ENCODE measurements at regions not wholly inside any gene's neighbourhood (a gene's known extent, or its start where the extent isn't known, plus 50 kb on each side); places are given as distances from the start of the nearest gene placed in this dataset.
A peak's percentile ranks its signal among the peaks of the same experiment; 100 is the strongest.

DNA sequence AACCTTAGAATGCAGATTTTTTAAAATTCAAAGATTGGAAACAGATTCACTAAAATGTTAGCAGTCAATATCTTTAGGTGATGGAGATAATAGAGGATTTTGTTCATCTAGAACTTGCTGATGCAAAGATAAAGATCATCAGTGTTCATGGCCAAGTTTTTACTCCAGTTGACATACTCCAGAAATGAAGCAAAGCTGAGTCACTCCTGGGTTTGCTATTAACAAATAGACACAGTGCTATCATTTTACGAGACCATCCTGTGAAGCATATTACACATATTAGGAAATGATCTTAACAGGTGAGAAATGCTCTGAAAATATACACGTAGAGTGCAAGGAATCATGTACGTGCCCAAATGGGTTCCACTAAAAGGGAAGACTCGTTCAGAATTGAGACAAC is 170.6 kb upstream of the FAM9B start:
- Histone ChIP-seq H3K36me3 (no peaks in the 10 kb centered on the region), H3K4me1 (no peaks in the 10 kb centered on the region), H3K27me3 (no peaks in the 10 kb centered on the region), H3K4me3 (no peak overlapping the region), H3K27ac (no peak overlapping the region), H3K9me3 (no peaks in the 10 kb centered on the region)
- 20 to 65% methylated on average over 1 to 4 of the region's 4 CpGs for WGBS, 2 donors (ENCODE audit: low coverage in 1 of 2)
- no peak for TF ChIP-seq POLR2AphosphoS5 (IDR thresholded peaks at IDR 0.05)
- no peak for TF ChIP-seq POLR2A (IDR thresholded peaks at IDR 0.05)
- TF ChIP-seq, protein P1, sequence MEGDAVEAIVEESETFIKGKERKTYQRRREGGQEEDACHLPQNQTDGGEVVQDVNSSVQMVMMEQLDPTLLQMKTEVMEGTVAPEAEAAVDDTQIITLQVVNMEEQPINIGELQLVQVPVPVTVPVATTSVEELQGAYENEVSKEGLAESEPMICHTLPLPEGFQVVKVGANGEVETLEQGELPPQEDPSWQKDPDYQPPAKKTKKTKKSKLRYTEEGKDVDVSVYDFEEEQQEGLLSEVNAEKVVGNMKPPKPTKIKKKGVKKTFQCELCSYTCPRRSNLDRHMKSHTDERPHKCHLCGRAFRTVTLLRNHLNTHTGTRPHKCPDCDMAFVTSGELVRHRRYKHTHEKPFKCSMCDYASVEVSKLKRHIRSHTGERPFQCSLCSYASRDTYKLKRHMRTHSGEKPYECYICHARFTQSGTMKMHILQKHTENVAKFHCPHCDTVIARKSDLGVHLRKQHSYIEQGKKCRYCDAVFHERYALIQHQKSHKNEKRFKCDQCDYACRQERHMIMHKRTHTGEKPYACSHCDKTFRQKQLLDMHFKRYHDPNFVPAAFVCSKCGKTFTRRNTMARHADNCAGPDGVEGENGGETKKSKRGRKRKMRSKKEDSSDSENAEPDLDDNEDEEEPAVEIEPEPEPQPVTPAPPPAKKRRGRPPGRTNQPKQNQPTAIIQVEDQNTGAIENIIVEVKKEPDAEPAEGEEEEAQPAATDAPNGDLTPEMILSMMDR (IDR thresholded peaks at IDR 0.05): no peak
- TF ChIP-seq EP300 (IDR thresholded peaks at IDR 0.05; ENCODE audit: low read depth): no peak
- in situ Hi-C loops (cut with MboI; ENCODE audit: low pct_ligation_motif_present in 1 of 4, low pct_unique_long_range_greater_than_20kb in 1 of 4, low sequenced_read_pairs in 3 of 4): no loop called here
- intact Hi-C loops (cut with DNase I; ENCODE audit: low total_unique reads): no loop called here
- no peak for DNase-seq

DNA sequence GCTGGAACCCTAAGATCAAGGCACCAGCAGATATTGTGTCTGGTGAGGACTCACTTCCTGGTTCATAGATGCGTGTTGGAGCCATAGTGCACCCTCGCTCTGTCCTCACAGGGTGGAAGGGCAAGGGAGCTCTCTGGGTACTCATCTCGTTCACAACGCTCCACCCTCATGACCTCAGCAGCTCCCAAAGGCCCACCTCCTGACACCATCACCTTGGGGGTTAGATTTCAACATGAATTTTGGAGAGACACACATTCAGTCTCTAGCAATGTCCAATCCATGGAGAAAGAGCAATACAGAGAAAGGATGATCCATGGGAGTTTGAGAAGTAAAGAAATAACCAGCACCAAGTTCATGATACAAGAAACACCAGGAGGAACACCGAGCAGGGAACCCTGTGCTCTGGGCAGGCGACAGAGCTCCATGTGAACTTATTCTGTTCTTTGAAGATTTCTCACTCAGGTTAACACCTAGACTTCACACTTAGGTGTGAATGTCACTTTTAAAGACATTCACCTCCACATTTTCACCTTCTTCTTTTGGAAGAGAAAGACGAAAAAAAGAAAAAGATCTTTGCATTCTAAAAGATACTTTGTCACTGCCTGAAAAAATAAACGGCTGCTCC is 171.8 kb upstream of the FAM9B start:
- H3K4me3 ChIP-seq: no peak overlapping the region
- H3K27ac ChIP-seq: no peak overlapping the region
- H3K9me3 ChIP-seq: no peaks in the 10 kb centered on the region
- no peak for DNase-seq
- H3K36me3 ChIP-seq: no peaks in the 10 kb centered on the region
- intact Hi-C loops (cut with DNase I; ENCODE audit: low total_unique reads) (no loop called here), in situ Hi-C loops (cut with MboI; ENCODE audit: low pct_ligation_motif_present in 1 of 4, low pct_unique_long_range_greater_than_20kb in 1 of 4, low sequenced_read_pairs in 3 of 4) (no loop called here)
- H3K4me1 ChIP-seq: no peaks in the 10 kb centered on the region
- TF ChIP-seq EP300 (IDR thresholded peaks at IDR 0.05; ENCODE audit: low read depth): no peak
- no peak for TF ChIP-seq POLR2A (IDR thresholded peaks at IDR 0.05)
- H3K27me3 ChIP-seq: no peaks in the 10 kb centered on the region
- 33 to 67% methylated on average over 1 to 8 of the region's 8 CpGs for WGBS, 2 donors (ENCODE audit: low coverage in 1 of 2)

DNA sequence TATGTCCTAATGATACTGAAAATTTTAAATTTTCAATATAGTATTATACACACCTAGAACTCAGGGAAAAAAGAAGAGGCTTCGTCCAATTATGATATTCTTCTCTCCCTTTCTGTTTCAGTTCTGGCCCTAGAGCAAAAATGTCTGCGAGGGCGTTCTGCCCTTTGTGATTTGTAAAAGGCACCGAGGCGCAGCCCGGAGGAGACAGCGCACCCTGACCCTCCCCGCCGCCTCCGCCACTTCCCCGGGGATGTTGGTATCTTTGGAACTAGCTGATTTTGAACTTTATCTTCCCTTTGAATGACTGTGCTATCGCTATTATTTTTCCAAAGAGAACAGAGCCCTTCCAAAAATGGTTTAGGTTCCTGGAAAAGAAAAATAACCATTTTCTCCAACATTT is 173.2 kb upstream of the FAM9B start:
- Histone ChIP-seq H3K36me3 (no peaks in the 10 kb centered on the region), H3K27me3 (no peaks in the 10 kb centered on the region), H3K9me3 (no peaks in the 10 kb centered on the region), H3K4me3 (no peak overlapping the region), H3K4me1 (no peaks in the 10 kb centered on the region), H3K27ac (no peak overlapping the region)
- in situ Hi-C loops (cut with MboI; ENCODE audit: low pct_ligation_motif_present in 1 of 4, low pct_unique_long_range_greater_than_20kb in 1 of 4, low sequenced_read_pairs in 3 of 4) (no loop called here), intact Hi-C loops (cut with DNase I; ENCODE audit: low total_unique reads) (no loop called here)
- TF ChIP-seq EP300 (IDR thresholded peaks at IDR 0.05; ENCODE audit: low read depth) (no peak), POLR2AphosphoS5 (IDR thresholded peaks at IDR 0.05) (no peak), POLR2A (IDR thresholded peaks at IDR 0.05) (no peak)
- TF ChIP-seq, protein P1 (IDR thresholded peaks at IDR 0.05): no peak
- no peak for DNase-seq
- WGBS, 2 donors (ENCODE audit: low coverage in 1 of 2): 7 to 41% methylated on average over 3 to 12 of the region's 12 CpGs

DNA sequence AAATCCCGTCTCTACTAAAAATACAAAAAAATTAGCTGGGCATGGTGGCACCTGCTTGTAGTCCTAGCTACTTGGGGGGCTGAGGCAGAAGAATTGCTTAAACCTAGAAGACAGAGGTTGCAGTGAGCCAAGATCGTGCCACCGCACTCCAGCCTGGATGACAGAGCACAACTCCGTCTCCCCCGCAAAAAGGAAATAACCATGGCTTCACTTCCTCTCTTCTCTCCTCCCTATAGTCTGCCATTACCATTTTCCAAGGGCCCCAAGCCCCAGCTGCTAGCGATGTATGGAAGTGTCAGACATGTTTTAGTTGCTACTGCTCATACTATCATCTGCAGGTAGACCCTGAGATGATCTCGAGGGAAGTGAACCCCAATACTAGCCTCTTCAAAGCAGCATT is 177.3 kb upstream of the FAM9B start:
- whole genome bisulfite sequencing, 2 donors (ENCODE audit: low coverage in 1 of 2): 92% methylated on average over 7 of the region's 7 CpGs; no CpG with 5 or more reads in 1 of the 2 donors
- no peak for DNase-seq
- H3K9me3 ChIP-seq: no peaks in the 10 kb centered on the region
- H3K36me3 ChIP-seq: no peaks in the 10 kb centered on the region
- in situ Hi-C loops (cut with MboI; ENCODE audit: low pct_ligation_motif_present in 1 of 4, low pct_unique_long_range_greater_than_20kb in 1 of 4, low sequenced_read_pairs in 3 of 4): no loop called here
- no peaks in the 10 kb centered on the region for H3K4me1 ChIP-seq
- intact Hi-C loops (cut with DNase I; ENCODE audit: low total_unique reads): no loop called here
- no peak overlapping the region for H3K27ac ChIP-seq
- no peak overlapping the region for H3K4me3 ChIP-seq
- no peaks in the 10 kb centered on the region for H3K27me3 ChIP-seq
- TF ChIP-seq POLR2A (IDR thresholded peaks at IDR 0.05) (no peak), EP300 (IDR thresholded peaks at IDR 0.05; ENCODE audit: low read depth) (no peak), POLR2AphosphoS5 (IDR thresholded peaks at IDR 0.05) (no peak)
- TF ChIP-seq, protein P1 (IDR thresholded peaks at IDR 0.05): no peak

DNA sequence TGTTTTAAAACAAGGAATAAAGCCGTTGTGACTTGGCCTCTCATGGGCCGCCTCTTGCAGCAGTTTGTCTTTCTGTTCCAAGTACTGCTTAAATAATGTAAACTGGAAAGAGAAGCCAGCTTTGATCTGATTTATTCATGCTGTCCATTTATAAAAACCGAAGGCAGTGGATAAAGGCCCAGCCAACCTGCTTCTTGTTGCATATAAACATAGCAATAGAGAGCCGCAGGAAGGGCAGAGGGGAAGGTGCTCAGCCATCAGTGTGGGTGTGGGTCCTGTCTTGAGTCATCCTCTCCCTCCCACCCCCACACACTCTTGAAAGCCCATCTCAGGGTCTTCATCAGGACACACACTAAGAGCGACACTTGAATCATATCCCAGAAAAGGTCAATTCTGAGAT is 187.9 kb upstream of the FAM9B start:
- H3K27me3 ChIP-seq: no peaks in the 10 kb centered on the region
- no peak overlapping the region for H3K4me3 ChIP-seq
- TF ChIP-seq POLR2A (IDR thresholded peaks at IDR 0.05) (no peak), POLR2AphosphoS5 (IDR thresholded peaks at IDR 0.05) (peak in 1 of 3 donors; percentile 34)
- DNase-seq: no peak
- no peaks in the 10 kb centered on the region for H3K4me1 ChIP-seq
- no peak overlapping the region for H3K27ac ChIP-seq
- no peaks in the 10 kb centered on the region for H3K36me3 ChIP-seq
- in situ Hi-C loops (cut with MboI; ENCODE audit: low pct_ligation_motif_present in 1 of 4, low pct_unique_long_range_greater_than_20kb in 1 of 4, low sequenced_read_pairs in 3 of 4) (no loop called here), intact Hi-C loops (cut with DNase I; ENCODE audit: low total_unique reads) (no loop called here)
- H3K9me3 ChIP-seq: no peaks in the 10 kb centered on the region
- WGBS, 2 donors (ENCODE audit: low coverage in 1 of 2): 50 to 64% methylated on average over 2 to 5 of the region's 5 CpGs
